ENCODE measurements at regions not wholly inside any gene's neighbourhood (a gene's known extent, or its start where the extent isn't known, plus 50 kb on each side); places are given as distances from the start of the nearest gene placed in this dataset.
A peak's percentile ranks its signal among the peaks of the same experiment; 100 is the strongest.

DNA sequence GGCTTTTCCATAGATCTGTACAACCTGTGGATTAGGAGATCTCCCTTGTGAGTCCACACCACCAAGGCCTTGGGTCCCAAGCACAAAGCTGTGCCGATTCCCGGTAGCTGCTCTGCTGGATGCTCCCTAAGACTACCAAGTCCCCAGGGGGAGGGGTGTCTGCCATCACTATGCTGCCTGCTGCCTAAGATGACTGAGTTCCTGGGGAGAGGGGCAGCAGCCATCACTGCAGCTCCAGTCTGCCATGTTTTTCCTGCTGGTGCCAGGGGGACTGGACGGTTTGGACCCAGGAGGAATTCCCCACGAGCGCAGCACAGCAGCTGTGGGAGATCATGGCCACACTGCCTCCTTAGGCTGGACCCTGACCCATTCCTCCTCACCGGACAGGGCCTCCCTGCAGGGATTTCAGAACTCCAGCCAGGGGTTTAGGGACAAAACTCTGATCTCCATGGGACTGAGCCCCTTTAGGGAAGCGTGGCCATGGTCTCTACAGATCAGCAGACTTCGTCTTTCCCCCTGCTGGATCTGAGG is 1049.8 kb downstream of the SORCS1 start:
- no peak for TF ChIP-seq POLR2A (IDR thresholded peaks at IDR 0.05)
- TF ChIP-seq, protein P1, sequence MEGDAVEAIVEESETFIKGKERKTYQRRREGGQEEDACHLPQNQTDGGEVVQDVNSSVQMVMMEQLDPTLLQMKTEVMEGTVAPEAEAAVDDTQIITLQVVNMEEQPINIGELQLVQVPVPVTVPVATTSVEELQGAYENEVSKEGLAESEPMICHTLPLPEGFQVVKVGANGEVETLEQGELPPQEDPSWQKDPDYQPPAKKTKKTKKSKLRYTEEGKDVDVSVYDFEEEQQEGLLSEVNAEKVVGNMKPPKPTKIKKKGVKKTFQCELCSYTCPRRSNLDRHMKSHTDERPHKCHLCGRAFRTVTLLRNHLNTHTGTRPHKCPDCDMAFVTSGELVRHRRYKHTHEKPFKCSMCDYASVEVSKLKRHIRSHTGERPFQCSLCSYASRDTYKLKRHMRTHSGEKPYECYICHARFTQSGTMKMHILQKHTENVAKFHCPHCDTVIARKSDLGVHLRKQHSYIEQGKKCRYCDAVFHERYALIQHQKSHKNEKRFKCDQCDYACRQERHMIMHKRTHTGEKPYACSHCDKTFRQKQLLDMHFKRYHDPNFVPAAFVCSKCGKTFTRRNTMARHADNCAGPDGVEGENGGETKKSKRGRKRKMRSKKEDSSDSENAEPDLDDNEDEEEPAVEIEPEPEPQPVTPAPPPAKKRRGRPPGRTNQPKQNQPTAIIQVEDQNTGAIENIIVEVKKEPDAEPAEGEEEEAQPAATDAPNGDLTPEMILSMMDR (IDR thresholded peaks at IDR 0.05), result no peak
- DNase-seq, result no peak
- 83% methylated on average over 1 of the region's 8 CpGs for WGBS (ENCODE audit: insufficient coverage, low coverage, low lambda C conversion rate, missing lambda C conversion rate)
- Histone ChIP-seq H3K27me3 (no peaks in the 10 kb centered on the region), H3K4me3 (no peak overlapping the region), H3K9me3 (no peaks in the 10 kb centered on the region), H3K36me3 (no peaks in the 10 kb centered on the region), H3K27ac (no peak overlapping the region), H3K4me1 (no peaks in the 10 kb centered on the region)
- intact Hi-C loops (cut with DNase I), result no loop called here
- ATAC-seq, result no peak

DNA sequence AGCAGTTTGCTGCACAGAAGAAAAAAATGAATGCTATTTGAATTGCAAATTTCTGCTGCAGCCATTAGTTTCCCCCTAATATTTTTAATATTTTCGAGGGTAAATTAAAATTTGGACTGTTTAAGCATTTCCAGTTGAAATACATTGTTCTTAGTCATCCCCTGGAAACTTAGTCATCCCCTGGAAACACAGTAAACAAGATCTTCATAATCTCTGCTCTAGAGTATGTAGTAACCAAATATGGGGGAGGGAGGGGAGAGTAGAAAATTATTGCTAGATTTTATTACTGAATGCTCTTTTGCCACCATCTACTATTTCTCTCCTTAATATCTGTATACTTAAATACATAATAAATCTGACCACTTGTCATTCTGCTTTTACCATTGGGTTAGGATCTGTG is 1053.3 kb downstream of the SORCS1 start:
- DNase-seq (no peak), ATAC-seq (peak in 1 of 4 donors; percentile 60)
- H3K27ac ChIP-seq, result no peak overlapping the region
- H3K27me3 ChIP-seq, result no peaks in the 10 kb centered on the region
- H3K4me3 ChIP-seq, result no peak overlapping the region
- no peaks in the 10 kb centered on the region for H3K9me3 ChIP-seq
- intact Hi-C loops (cut with DNase I), result no loop called here
- peaks cover 0 to 6% (median 0%) of the 10 kb centered on the region in 4 donors for H3K4me1 ChIP-seq
- no peaks in the 10 kb centered on the region for H3K36me3 ChIP-seq
- WGBS (ENCODE audit: insufficient coverage, low coverage, low lambda C conversion rate, missing lambda C conversion rate), result 30% methylated on average over 1 of the region's 1 CpG
- TF ChIP-seq POLR2A (IDR thresholded peaks at IDR 0.05), result no peak
- TF ChIP-seq, protein P1 (IDR thresholded peaks at IDR 0.05), result no peak

DNA sequence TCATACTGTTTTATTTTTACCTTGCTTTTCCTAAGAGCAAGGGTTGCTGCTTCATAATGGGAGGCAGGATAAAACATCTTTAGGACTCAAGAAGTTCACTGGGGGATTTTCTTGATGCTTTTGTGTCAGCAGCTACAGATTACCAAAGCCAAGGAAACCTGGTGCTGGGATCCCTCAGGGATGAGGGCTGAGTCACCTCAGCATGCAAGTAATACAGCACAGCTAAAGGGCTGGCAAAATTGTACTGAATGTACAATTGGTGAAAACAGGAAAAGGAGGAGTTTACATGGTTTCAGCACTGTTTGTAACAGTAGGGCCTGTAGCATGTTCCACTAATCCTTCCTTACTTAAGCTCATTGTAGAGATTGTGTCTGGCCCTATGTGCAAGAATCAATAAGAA is 1056.8 kb downstream of the SORCS1 start:
- no peak overlapping the region for H3K4me3 ChIP-seq
- no peaks in the 10 kb centered on the region for H3K9me3 ChIP-seq
- DNase-seq (no peak), ATAC-seq (no peak)
- intact Hi-C loops (cut with DNase I), result no loop called here
- H3K36me3 ChIP-seq, result no peaks in the 10 kb centered on the region
- TF ChIP-seq POLR2A (IDR thresholded peaks at IDR 0.05), result no peak
- TF ChIP-seq, protein P1 (IDR thresholded peaks at IDR 0.05), result no peak
- peaks cover 0 to 15% (median 0%) of the 10 kb centered on the region in 4 donors for H3K4me1 ChIP-seq
- H3K27me3 ChIP-seq, result no peaks in the 10 kb centered on the region
- H3K27ac ChIP-seq, result no peak overlapping the region

DNA sequence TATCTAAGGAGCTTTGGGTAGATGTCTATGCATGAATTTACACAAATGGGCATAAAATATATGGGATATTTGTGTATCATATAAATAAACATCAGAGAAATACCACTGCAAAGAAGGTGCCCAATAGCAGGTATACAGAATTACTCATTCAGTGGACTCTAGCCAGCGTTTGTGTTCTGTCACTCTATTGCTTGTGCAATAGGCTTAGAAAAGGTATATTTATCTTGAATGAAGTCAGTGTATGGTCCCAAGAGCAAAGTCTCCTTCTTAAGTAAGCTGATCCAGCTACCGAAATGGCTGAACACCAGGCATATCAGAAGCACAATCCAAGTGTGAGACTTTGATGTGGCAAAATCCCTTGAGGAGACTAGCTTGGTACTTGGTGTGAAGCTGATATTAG is 1058.4 kb downstream of the SORCS1 start:
- DNase-seq (no peak), ATAC-seq (peak; percentile 75 to 98 (median 95))
- intact Hi-C loops (cut with DNase I), result no loop called here
- Histone ChIP-seq H3K27ac (peak overlapping the region in 1 of 3 donors; percentile 37), H3K27me3 (no peaks in the 10 kb centered on the region), H3K9me3 (no peaks in the 10 kb centered on the region), H3K4me1 (peaks cover 0 to 15% (median 0%) of the 10 kb centered on the region in 4 donors), H3K4me3 (no peak overlapping the region), H3K36me3 (no peaks in the 10 kb centered on the region)
- WGBS (ENCODE audit: insufficient coverage, low coverage, low lambda C conversion rate, missing lambda C conversion rate), result 46% methylated on average over 2 of the region's 2 CpGs
- no peak for TF ChIP-seq POLR2A (IDR thresholded peaks at IDR 0.05)
- TF ChIP-seq, protein P1 (IDR thresholded peaks at IDR 0.05), result no peak

DNA sequence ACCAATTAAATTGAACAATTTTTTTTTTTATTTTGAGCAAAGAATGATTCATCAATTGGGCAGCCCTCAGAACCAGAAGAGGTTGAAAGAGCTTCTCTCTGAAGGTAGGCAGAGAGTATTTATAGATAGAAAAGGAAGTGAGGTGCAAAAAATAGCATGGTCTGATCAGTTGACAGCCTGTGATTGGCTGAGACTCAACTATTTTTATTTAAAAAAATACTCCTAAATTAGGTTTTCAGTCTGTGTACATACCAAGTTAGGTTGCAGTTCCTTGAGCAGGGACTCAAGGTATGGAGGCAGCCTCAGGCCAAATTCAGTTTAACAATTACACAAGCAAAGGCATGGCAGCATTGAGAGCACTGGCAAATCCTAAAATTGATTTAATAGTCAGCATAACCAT is 1074.7 kb downstream of the SORCS1 start:
- TF ChIP-seq, protein P1 (IDR thresholded peaks at IDR 0.05), result no peak
- no peak for TF ChIP-seq POLR2A (IDR thresholded peaks at IDR 0.05)
- no peaks in the 10 kb centered on the region for H3K27me3 ChIP-seq
- H3K36me3 ChIP-seq, result no peaks in the 10 kb centered on the region
- intact Hi-C loops (cut with DNase I), result no loop called here
- H3K9me3 ChIP-seq, result no peaks in the 10 kb centered on the region
- H3K4me1 ChIP-seq, result no peaks in the 10 kb centered on the region
- no peak overlapping the region for H3K27ac ChIP-seq
- ATAC-seq (no peak), DNase-seq (no peak)
- H3K4me3 ChIP-seq, result no peak overlapping the region

All from right lobe of liver (tissue), 6 donors.